B cell (primary cell): ENCODE measurements at regions not wholly inside any gene's neighbourhood (a gene's known extent, or its start where the extent isn't known, plus 50 kb on each side); places are given as distances from the start of the nearest gene placed in this dataset.

ENCODE experiments used
- ATAC-seq: fragments of 200-7000 bp; cut with Tn5 transposase; one replicate; pipeline ENCODE4 v1.10.0; 2021; ENCODE audit warnings: low read depth, mild to moderate bottlenecking, moderate number of reproducible peaks, moderate library complexity
- CTCF ChIA-PET: fragments of 350-600 bp; sonication (Branson Sonifier 250); formaldehyde crosslinking; loops from one replicate; lab custom pipeline; 2021; ENCODE audit warnings: antibody characterized with exemption, inconsistent platforms; lab: Charles Lee
- POLR2A ChIA-PET: fragments of 350-600 bp; sonication (Branson Sonifier 250); formaldehyde crosslinking; loops from one replicate; lab custom pipeline; 2021; ENCODE audit warnings: antibody characterized with exemption; lab: Charles Lee
- DNase-seq: peaks from one replicate; pipeline ENCODE4 v3.0.0; 2013
- H2AFZ ChIP-seq: 2 replicates; pipeline ENCODE4 v1.6.1; 2012; ENCODE audit warnings: mild to moderate bottlenecking, low read depth, low read length; ENCODE audit not compliant: insufficient read depth, poor library complexity, severe bottlenecking
- H3K27ac ChIP-seq, 2 donors: 1 replicate in 1 of 2; 2 replicates in 1 of 2; pipeline ENCODE4 v1.5.1; 2012 to 2013; ENCODE audit warnings: low read length in 2 of 2, mild to moderate bottlenecking in 2 of 2, moderate library complexity in 1 of 2
- H3K27me3 ChIP-seq, 4 experiments: fragments of 200-600 bp in 1 of 4; sonication (generic) in 1 of 4; replicated peaks in 1 of 4; 1 replicate in 2 of 4; 2 replicates in 2 of 4; pipeline versions ENCODE4 v1.6.1 to v1.7.0; 2013 to 2016; ENCODE audit warnings: low read length in 3 of 4, mild to moderate bottlenecking in 2 of 4, mixed read lengths in 1 of 4, moderate library complexity in 1 of 4; ENCODE audit not compliant: insufficient read depth in 4 of 4, control insufficient read depth in 3 of 4; ENCODE audit errors: control extremely low read depth in 1 of 4
- H3K36me3 ChIP-seq, 2 experiments: replicated peaks in 1 of 2; 1 replicate in 1 of 2; 2 replicates in 1 of 2; pipeline versions ENCODE4 v1.6.1 to v1.7.1; 2013; ENCODE audit warnings: low read length in 1 of 2; ENCODE audit not compliant: insufficient read depth in 2 of 2, control insufficient read depth in 1 of 2; ENCODE audit errors: control extremely low read depth in 1 of 2, extremely low read depth in 1 of 2
- H3K4me1 ChIP-seq, 2 donors: fragments of 200-600 bp in 1 of 2; sonication (generic) in 1 of 2; 1 replicate in 1 of 2; 2 replicates in 1 of 2; pipeline versions ENCODE4 v1.5.1 to v1.6.1; 2013 to 2017; ENCODE audit warnings: low read length in 2 of 2; ENCODE audit not compliant: control insufficient read depth in 2 of 2, insufficient read depth in 2 of 2
- H3K4me2 ChIP-seq: replicated peaks from 2 replicates; pipeline ENCODE3; 2012; ENCODE audit warnings: mild to moderate bottlenecking, low read depth, low read length; ENCODE audit not compliant: poor library complexity, severe bottlenecking
- H3K4me3 ChIP-seq, 5 experiments: fragments of 200-600 bp in 1 of 5; sonication (generic) in 1 of 5; 1 replicate in 3 of 5; 2 replicates in 2 of 5; pipeline versions ENCODE4 v1.5.1 to v1.7.0; 2011 to 2016; ENCODE audit warnings: low read length in 4 of 5, mild to moderate bottlenecking in 4 of 5, low read depth in 2 of 5, control low read depth in 1 of 5, moderate library complexity in 1 of 5; ENCODE audit not compliant: insufficient read depth in 1 of 5; ENCODE audit errors: control extremely low read depth in 1 of 5, extremely low read depth in 1 of 5
- H3K79me2 ChIP-seq: fragments of 200-600 bp; sonication (generic); one replicate; pipeline ENCODE4 v1.6.0; 2016; ENCODE audit warnings: low read length; ENCODE audit not compliant: control insufficient read depth, insufficient read depth
- H3K9ac ChIP-seq: fragments of 200-600 bp; sonication (generic); 2 replicates; pipeline ENCODE4 v1.6.1; 2017; ENCODE audit warnings: mild to moderate bottlenecking, low read length, moderate library complexity
- H3K9me3 ChIP-seq, 3 donors: one replicate each; pipeline versions ENCODE4 v1.6.1 to v1.7.1; 2013; ENCODE audit warnings: low read length in 2 of 3; ENCODE audit not compliant: control insufficient read depth in 2 of 3, insufficient read depth in 1 of 3; ENCODE audit errors: control extremely low read depth in 1 of 3
- H4K20me1 ChIP-seq: 2 replicates; pipeline ENCODE4 v1.6.0; 2012; ENCODE audit warnings: mild to moderate bottlenecking, low read length; ENCODE audit not compliant: insufficient read depth, control insufficient read depth, poor library complexity, severe bottlenecking
- H3K27ac Mint-ChIP-seq: one replicate; pipeline ENCODE4 v1.8.0; 2021; ENCODE audit warnings: mixed read lengths
- H3K27me3 Mint-ChIP-seq: one replicate; pipeline ENCODE4 v1.8.0; 2021; ENCODE audit warnings: mixed read lengths
- H3K4me1 Mint-ChIP-seq: one replicate; pipeline ENCODE4 v1.8.0; 2021; ENCODE audit warnings: mixed read lengths
- H3K4me3 Mint-ChIP-seq: one replicate; pipeline ENCODE4 v1.8.0; 2021; ENCODE audit warnings: mixed read lengths
- H3K9me3 Mint-ChIP-seq: one replicate; pipeline ENCODE4 v1.8.0; 2022; ENCODE audit warnings: mixed read lengths; ENCODE audit not compliant: insufficient read depth
- CTCF ChIP-seq: fragments of 200-600 bp; IDR thresholded peaks from one replicate; pipeline ENCODE4 v1.8.0; 2022; ENCODE audit warnings: antibody characterized with exemption, mild to moderate bottlenecking
- EZH2 ChIP-seq: IDR thresholded peaks from 2 replicates; pipeline ENCODE4 v1.6.1; 2012; ENCODE audit warnings: borderline replicate concordance, low read depth, mild to moderate bottlenecking, moderate library complexity, low read length; ENCODE audit not compliant: insufficient read depth, poor library complexity, severe bottlenecking
- WGBS: methylation state at CpG from one replicate; pipeline ENCODE4 v1.1.5; 2013; ENCODE audit warnings: missing lambda C conversion rate; ENCODE audit not compliant: insufficient coverage; 5-methylcytosine and 5-hydroxymethylcytosine counted together
- intact Hi-C: fragments of 100-400 bp; cut with micrococcal nuclease; formaldehyde crosslinking; loops from one replicate; pipeline ENCODE4 v1.10.0; 2022

DNA sequence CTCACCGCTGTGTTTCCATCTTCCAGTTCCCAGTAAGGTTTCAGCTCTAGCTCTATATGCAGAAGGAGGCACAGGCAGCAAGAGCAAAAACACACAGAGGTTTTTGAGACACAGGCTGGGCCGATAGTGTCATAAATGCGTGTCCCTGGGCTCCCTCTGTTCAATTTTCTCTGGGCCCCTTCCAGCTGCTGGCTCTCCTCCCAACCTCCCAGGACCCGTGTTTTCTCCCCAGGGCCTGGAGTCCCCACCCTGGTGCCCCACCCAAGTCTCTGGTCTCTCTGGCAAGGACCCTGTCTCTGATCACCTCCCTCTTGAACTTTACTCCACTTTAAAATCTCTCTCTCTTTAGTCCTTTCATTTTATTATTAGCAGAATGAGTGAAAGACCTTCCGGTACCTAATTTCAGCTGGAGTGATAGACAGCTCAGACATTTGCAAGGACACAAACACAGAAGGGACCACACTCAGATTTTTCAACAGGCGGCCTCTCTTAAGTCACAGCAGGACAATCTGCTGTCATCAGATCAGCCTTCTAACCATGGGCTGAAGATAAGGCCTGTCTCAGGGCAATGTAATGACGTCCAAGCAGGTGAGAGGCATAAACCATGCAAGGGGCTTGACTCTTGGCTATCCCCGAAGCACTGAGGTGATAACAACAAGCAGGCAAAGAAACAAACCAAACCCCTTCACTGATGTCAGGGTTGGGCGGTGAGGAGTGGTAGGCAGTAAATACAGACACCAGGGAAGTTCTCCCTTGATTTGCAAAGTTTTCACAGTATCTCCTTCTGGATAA lies 190.0 kb upstream of the IRS2 start:
- no peak overlapping the region for H3K9ac ChIP-seq
- H4K20me1 ChIP-seq, result no peaks in the 10 kb centered on the region
- no peaks in the 10 kb centered on the region for H3K27me3 Mint-ChIP-seq
- no peak overlapping the region for H3K4me3 Mint-ChIP-seq
- H3K9me3 ChIP-seq, result peaks cover 0 to under 1% (median 0%) of the 10 kb centered on the region in 3 donors
- intact Hi-C loops, result no loop called here
- H3K36me3 ChIP-seq, result no peaks in the 10 kb centered on the region
- H3K27ac Mint-ChIP-seq, result no peak overlapping the region
- no peak overlapping the region for H3K27ac ChIP-seq
- ChIA-PET POLR2A (no interaction called here), CTCF (no interaction called here)
- no peaks in the 10 kb centered on the region for H3K79me2 ChIP-seq
- no peak overlapping the region for H3K4me2 ChIP-seq
- TF ChIP-seq EZH2 (no peak), CTCF (no peak)
- H3K27me3 ChIP-seq, result no peaks in the 10 kb centered on the region
- H3K4me1 ChIP-seq, result no peaks in the 10 kb centered on the region
- no peaks in the 10 kb centered on the region for H3K9me3 Mint-ChIP-seq
- DNase-seq (no peak), ATAC-seq (no peak)
- WGBS, result 82% methylated on average over 6 of the region's 9 CpGs
- H2AFZ ChIP-seq, result no peak overlapping the region
- H3K4me3 ChIP-seq, result no peak overlapping the region
- H3K4me1 Mint-ChIP-seq, result no peaks in the 10 kb centered on the region

- Histone ChIP-seq H3K4me1 (no peaks in the 10 kb centered on the region), H3K36me3 (no peaks in the 10 kb centered on the region), H4K20me1 (no peaks in the 10 kb centered on the region), H3K4me2 (no peak overlapping the region), H3K9ac (no peak overlapping the region), H3K27me3 (no peaks in the 10 kb centered on the region), H2AFZ (no peak overlapping the region), H3K4me3 (no peak overlapping the region), H3K79me2 (no peaks in the 10 kb centered on the region), H3K27ac (no peak overlapping the region), H3K9me3 (peaks cover 0 to 10% (median 2%) of the 10 kb centered on the region in 3 donors)
- ATAC-seq (no peak), DNase-seq (no peak)
- Mint-ChIP-seq H3K27ac (no peak overlapping the region), H3K27me3 (no peaks in the 10 kb centered on the region), H3K4me1 (no peaks in the 10 kb centered on the region), H3K4me3 (no peak overlapping the region), H3K9me3 (peaks cover 10% of the 10 kb centered on the region)
- ChIA-PET CTCF (no interaction called here), POLR2A (no interaction called here)
- TF ChIP-seq EZH2 (no peak), CTCF (no peak)
- intact Hi-C loops, result no loop called here
- WGBS, result 100% methylated on average over 2 of the region's 7 CpGs
Measured at GRCh38 chr13:109974354-109974753, 188.0 kb upstream of the IRS2 start.
